HL-60 (cell line): ENCODE measurements at regions not wholly inside any gene's neighbourhood (a gene's known extent, or its start where the extent isn't known, plus 50 kb on each side); places are given as distances from the start of the nearest gene placed in this dataset.
"Not testable (repeated sequence)": the region's sequence is repeated elsewhere in the genome, so short reads cannot be mapped to it uniquely, and the experiment has no call there.

ENCODE experiments used
- DNase-seq, 2 experiments: peaks; one replicate each; pipeline ENCODE4 v3.0.0-alpha.2; 2010 to 2020; ENCODE audit warnings: low read depth in 1 of 2, low spot score in 1 of 2
- H3K27ac ChIP-seq: fragments of 250-450 bp; sonication (Bioruptor Pico); replicated peaks from 2 replicates; pipeline ENCODE4 v1.5.1; 2020; ENCODE audit warnings: mild to moderate bottlenecking, moderate library complexity
- H3K27me3 ChIP-seq: fragments of 250-450 bp; sonication (Bioruptor Pico); 2 replicates; pipeline ENCODE4 v1.5.1; 2021; ENCODE audit warnings: mild to moderate bottlenecking, moderate library complexity; ENCODE audit not compliant: insufficient read depth, poor library complexity, severe bottlenecking
- H3K4me3 ChIP-seq: replicated peaks from 2 replicates; pipeline ENCODE4 v1.5.1; 2011; ENCODE audit warnings: mild to moderate bottlenecking, control low read depth, low read length; ENCODE audit not compliant: insufficient read depth
- CTCF ChIP-seq: IDR thresholded peaks from one replicate; pipeline ENCODE4 v1.5.1; 2011; ENCODE audit warnings: low read length, control low read depth, inconsistent platforms; ENCODE audit not compliant: insufficient read depth
- GABPA ChIP-seq: IDR thresholded peaks from 2 replicates; pipeline ENCODE4 v1.6.1; 2012; ENCODE audit warnings: low read depth
- POLR2AphosphoS5 ChIP-seq: IDR thresholded peaks from 2 replicates; pipeline ENCODE4 v1.6.1; 2012; ENCODE audit warnings: low read depth
- REST ChIP-seq: IDR thresholded peaks from 2 replicates; pipeline ENCODE4 v1.6.1; 2012; ENCODE audit warnings: low read depth; ENCODE audit not compliant: insufficient replicate concordance
- SPI1 ChIP-seq: IDR thresholded peaks from 2 replicates; pipeline ENCODE4 v1.6.1; 2012; ENCODE audit warnings: low read depth, mild to moderate bottlenecking, borderline replicate concordance

- Histone ChIP-seq H3K27me3 (no peaks in the 10 kb centered on the region), H3K27ac (no peak overlapping the region), H3K4me3 (no peak overlapping the region)
- TF ChIP-seq POLR2AphosphoS5 (no peak), SPI1 (no peak), REST (no peak), GABPA (no peak), CTCF (no peak)
- no peak for DNase-seq
Observed at GRCh38 chrX:34325460-34325859, 193.3 kb upstream of the FAM47A start.

- not testable (repeated sequence) for H3K27me3 ChIP-seq, DNase-seq, H3K27ac ChIP-seq, H3K4me3 ChIP-seq
Observed at GRCh38 chrX:34320424-34320823, 188.3 kb upstream of the FAM47A start.

- Histone ChIP-seq H3K27me3 (no peaks in the 10 kb centered on the region), H3K27ac (no peak overlapping the region), H3K4me3 (no peak overlapping the region)
- no peak for TF ChIP-seq POLR2AphosphoS5
- TF ChIP-seq GABPA, result no peak
- no peak for TF ChIP-seq SPI1
- TF ChIP-seq REST, result no peak
- TF ChIP-seq CTCF, result no peak
- peak; percentile 41 to 60 for DNase-seq
Observed at GRCh38 chrX:34300871-34301270, 168.8 kb upstream of the FAM47A start.

- peak; percentile 62 to 64 for DNase-seq
- H3K27me3 ChIP-seq, result no peaks in the 10 kb centered on the region
- 0 out of 2 replicates have a peak overlapping the region, but pooled peaks have one; percentile 20 for H3K27ac ChIP-seq
- TF ChIP-seq CTCF, result no peak
- peak; percentile 46; the same call in 1 of the 2 replicates for TF ChIP-seq SPI1
- no peak overlapping the region for H3K4me3 ChIP-seq
Observed at GRCh38 chrX:34299451-34299967, 167.4 kb upstream of the FAM47A start.
